ENCODE measurements at regions not wholly inside any gene's neighbourhood (a gene's known extent, or its start where the extent isn't known, plus 50 kb on each side); places are given as distances from the start of the nearest gene placed in this dataset.

DNA sequence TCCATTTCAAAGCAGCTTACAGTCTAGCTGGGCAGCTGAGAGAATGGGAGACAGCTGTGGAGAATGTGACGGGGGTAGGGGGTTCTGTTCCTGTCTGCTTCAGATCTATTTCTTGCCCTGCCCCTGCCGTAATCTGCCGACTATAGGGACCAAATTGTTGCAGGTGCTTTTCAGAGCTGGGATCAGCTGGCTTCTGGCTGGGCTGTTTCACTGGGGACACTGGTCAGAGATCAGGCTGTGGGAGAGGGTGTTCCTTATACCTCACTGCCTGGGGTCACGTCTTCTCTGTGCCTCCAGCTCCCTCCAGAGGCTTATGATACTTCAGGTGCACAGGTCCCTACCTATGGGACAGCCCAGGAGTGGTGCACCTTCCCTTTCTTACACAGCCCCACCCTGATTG lies 514.9 kb upstream of the GOT2 start:
- DNase-seq (ENCODE audit: low read depth): no peak
- TF ChIP-seq, protein P1, sequence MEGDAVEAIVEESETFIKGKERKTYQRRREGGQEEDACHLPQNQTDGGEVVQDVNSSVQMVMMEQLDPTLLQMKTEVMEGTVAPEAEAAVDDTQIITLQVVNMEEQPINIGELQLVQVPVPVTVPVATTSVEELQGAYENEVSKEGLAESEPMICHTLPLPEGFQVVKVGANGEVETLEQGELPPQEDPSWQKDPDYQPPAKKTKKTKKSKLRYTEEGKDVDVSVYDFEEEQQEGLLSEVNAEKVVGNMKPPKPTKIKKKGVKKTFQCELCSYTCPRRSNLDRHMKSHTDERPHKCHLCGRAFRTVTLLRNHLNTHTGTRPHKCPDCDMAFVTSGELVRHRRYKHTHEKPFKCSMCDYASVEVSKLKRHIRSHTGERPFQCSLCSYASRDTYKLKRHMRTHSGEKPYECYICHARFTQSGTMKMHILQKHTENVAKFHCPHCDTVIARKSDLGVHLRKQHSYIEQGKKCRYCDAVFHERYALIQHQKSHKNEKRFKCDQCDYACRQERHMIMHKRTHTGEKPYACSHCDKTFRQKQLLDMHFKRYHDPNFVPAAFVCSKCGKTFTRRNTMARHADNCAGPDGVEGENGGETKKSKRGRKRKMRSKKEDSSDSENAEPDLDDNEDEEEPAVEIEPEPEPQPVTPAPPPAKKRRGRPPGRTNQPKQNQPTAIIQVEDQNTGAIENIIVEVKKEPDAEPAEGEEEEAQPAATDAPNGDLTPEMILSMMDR (IDR thresholded peaks at IDR 0.05; ENCODE audit: insufficient read depth, low read depth, low read length): no peak
- no peak overlapping the region for H3K4me3 ChIP-seq (ENCODE audit: low read depth, low read length)

- H3K4me3 ChIP-seq (ENCODE audit: low read depth, low read length): no peak overlapping the region
- TF ChIP-seq, protein P1 (IDR thresholded peaks at IDR 0.05; ENCODE audit: insufficient read depth, low read depth, low read length): no peak
- DNase-seq (ENCODE audit: low read depth): no peak
Measured at GRCh38 chr16:59242556-59242955, 508.4 kb upstream of the GOT2 start.

DNA sequence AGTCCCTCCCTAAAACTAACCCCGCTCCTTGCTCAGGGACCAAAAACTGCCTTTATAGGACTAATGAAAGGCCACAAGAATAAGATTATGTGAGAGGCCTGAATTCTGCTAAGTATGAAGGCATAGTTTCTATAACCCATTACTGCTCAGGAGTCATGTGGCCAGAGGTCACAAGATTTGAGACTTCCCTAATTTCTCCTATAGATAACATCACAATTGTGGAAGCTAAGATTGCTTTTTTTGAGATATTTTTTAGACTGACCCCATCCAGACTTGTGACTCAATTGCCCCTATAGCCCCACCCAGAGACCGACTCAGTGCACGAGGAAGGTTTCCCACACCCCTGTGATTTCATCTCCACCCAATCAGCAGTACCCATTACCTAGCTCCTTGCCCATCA lies 504.1 kb upstream of the GOT2 start:
- H3K4me3 ChIP-seq (ENCODE audit: low read depth, low read length): no peak overlapping the region
- DNase-seq (ENCODE audit: low read depth): no peak
- TF ChIP-seq, protein P1 (IDR thresholded peaks at IDR 0.05; ENCODE audit: insufficient read depth, low read depth, low read length): no peak

- no peak overlapping the region for H3K4me3 ChIP-seq (ENCODE audit: low read depth, low read length)
- TF ChIP-seq, protein P1 (IDR thresholded peaks at IDR 0.05; ENCODE audit: insufficient read depth, low read depth, low read length): no peak
- DNase-seq (ENCODE audit: low read depth): no peak
Measured at GRCh38 chr16:59236804-59237458, 502.8 kb upstream of the GOT2 start.

DNA sequence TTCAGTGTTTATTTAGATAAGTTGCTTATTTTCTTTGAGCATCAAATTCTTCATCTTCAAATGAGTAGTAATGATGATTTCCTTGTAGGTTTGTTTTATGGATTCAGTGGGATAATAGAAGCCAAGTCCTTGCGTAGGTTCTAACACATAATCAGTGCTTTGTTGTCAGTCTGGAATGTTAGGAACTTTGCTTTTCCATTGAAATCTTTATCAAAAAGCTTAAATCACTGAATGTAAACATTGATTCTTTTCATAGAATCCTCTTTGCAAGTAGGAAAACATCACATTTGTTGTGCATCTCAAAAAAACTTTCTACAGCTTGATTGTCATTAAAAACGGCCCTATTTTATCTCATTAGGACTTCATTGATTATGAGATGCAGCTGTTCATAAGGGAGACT lies 490.3 kb upstream of the GOT2 start:
- no peak for DNase-seq (ENCODE audit: low read depth)
- TF ChIP-seq, protein P1 (IDR thresholded peaks at IDR 0.05; ENCODE audit: insufficient read depth, low read depth, low read length): no peak
- no peak overlapping the region for H3K4me3 ChIP-seq (ENCODE audit: low read depth, low read length)

- H3K4me3 ChIP-seq (ENCODE audit: low read depth, low read length): no peak overlapping the region
- TF ChIP-seq, protein P1 (IDR thresholded peaks at IDR 0.05; ENCODE audit: insufficient read depth, low read depth, low read length): no peak
- DNase-seq (ENCODE audit: low read depth): no peak
Measured at GRCh38 chr16:59220011-59220410, 485.9 kb upstream of the GOT2 start.

DNA sequence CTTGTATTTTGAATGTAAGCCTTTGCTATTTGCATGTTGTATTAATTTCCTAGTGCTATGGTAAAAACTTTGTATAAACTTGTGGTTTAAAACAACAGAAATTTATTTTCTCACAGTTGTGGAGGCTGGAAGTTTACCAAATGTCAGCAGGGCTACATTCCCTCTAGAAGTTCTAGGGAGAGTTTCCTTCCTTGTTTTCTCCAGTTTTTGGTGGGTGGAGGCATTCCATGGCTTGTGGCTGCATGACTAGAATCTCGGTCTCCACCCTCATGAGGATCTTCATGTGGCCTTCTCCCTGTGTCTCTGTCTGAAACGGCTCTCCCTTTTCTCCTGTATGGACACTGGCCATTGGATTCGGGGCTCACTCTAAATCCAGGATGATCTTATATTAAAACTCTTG lies 482.2 kb upstream of the GOT2 start:
- TF ChIP-seq, protein P1 (IDR thresholded peaks at IDR 0.05; ENCODE audit: insufficient read depth, low read depth, low read length): no peak
- no peak for DNase-seq (ENCODE audit: low read depth)
- no peak overlapping the region for H3K4me3 ChIP-seq (ENCODE audit: low read depth, low read length)

All from fibroblast of villous mesenchyme (primary cell).